Stimulated activated effector memory CD8-positive, alpha-beta T cell treated with anti-CD3 and anti-CD28 coated beads, Interleukin-12 subunit alpha, Interleukin-12 subunit beta, amount 100 ng/mL, for 72 hours (primary cell): ENCODE measurements at regions not wholly inside any gene's neighbourhood (a gene's known extent, or its start where the extent isn't known, plus 50 kb on each side); places are given as distances from the start of the nearest gene placed in this dataset.

Experiments used
- ATAC-seq: fragments of 150-1000 bp; cut with Tn5 transposase; 2 replicates; pipeline ENCODE4 v1.10.0; 2021
- DNase-seq, 2 donors: peaks; one replicate each; pipeline ENCODE4 v3.0.0; 2021 to 2022; ENCODE audit warnings: low spot score in 2 of 2
- H3K27ac Mint-ChIP-seq: one replicate; pipeline ENCODE4 v1.8.0; 2022; ENCODE audit warnings: mild to moderate bottlenecking, mixed read lengths
- H3K36me3 Mint-ChIP-seq: one replicate; pipeline ENCODE4 v1.8.0; 2022; ENCODE audit warnings: mild to moderate bottlenecking, mixed read lengths
- H3K4me1 Mint-ChIP-seq: one replicate; pipeline ENCODE4 v1.8.0; 2022; ENCODE audit warnings: mixed read lengths
- H3K4me3 Mint-ChIP-seq: one replicate; pipeline ENCODE4 v1.8.0; 2022; ENCODE audit warnings: mild to moderate bottlenecking, mixed read lengths
- H3K9me3 Mint-ChIP-seq: one replicate; pipeline ENCODE4 v1.8.0; 2022; ENCODE audit warnings: mixed read lengths

DNA sequence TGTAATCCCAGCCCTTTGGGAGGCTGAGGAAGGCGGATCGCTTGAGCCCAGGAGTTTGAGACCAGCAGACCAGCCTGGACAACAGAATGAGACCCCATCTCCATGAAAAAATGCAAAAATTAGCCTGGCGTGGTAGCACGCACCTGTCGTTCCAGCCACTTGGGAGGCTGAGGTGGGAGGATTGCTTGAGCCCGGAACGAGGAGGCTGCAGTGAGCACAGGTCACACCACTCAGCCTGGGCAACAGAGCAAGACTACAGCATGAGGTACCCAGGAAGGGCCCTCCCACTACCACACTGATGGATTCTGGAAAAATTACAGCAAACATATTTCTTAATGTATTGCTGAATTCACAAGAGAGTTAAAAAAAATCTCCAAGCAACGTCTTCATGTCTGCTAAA, 56.3 kb upstream of the HPCAL1 start:
- Mint-ChIP-seq H3K4me3 (no peak overlapping the region), H3K4me1 (no peaks in the 10 kb centered on the region), H3K36me3 (no peaks in the 10 kb centered on the region), H3K9me3 (peaks cover 11% of the 10 kb centered on the region), H3K27ac (no peak overlapping the region)
- ATAC-seq = no peak
- DNase-seq = no peak

DNA sequence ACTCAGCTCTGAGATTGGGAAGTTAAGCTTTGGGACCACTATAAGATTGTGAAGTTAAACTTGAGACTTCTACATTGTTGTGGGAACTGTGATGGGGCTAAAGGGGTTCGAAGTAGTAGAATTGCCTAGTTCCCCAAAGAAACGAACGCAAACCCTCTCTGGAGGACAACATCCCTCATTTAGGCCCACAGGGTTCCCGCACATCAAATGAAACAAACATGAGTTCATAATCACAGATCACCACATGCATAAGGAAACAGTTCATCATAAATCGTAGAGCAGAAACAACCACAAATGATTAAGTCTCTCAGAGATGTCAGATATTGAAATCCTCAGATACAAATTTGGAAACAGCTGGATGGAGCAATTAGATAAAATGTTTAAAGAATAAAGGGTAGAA, 55.9 kb upstream of the HPCAL1 start:
- H3K9me3 Mint-ChIP-seq = peaks cover 13% of the 10 kb centered on the region
- H3K4me1 Mint-ChIP-seq = no peaks in the 10 kb centered on the region
- ATAC-seq (no peak), DNase-seq (no peak)
- no peak overlapping the region for H3K4me3 Mint-ChIP-seq
- H3K36me3 Mint-ChIP-seq = no peaks in the 10 kb centered on the region
- no peak overlapping the region for H3K27ac Mint-ChIP-seq

DNA sequence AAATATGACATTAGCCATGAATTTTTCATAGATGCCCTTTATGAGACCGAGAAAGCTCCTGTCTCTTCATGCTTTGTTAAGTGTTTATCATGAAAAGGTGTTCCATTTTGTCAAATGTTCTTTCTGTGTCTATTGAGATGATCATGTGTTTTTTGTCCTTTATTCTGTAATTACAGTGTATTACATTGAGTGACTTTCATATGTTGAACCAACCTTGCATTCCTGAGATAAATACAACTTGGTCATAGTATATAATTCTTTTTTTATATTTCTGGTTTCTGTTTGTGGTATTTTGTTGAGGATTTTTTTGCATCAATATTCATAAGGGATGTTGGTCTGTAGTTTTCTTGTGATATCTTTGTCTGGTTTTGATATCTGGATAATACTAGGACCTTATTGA, 52.9 kb upstream of the HPCAL1 start:
- Mint-ChIP-seq H3K9me3 (peaks cover 13% of the 10 kb centered on the region), H3K4me3 (no peak overlapping the region), H3K36me3 (no peaks in the 10 kb centered on the region), H3K4me1 (peaks cover 5% of the 10 kb centered on the region), H3K27ac (no peak overlapping the region)
- DNase-seq (no peak), ATAC-seq (no peak)

DNA sequence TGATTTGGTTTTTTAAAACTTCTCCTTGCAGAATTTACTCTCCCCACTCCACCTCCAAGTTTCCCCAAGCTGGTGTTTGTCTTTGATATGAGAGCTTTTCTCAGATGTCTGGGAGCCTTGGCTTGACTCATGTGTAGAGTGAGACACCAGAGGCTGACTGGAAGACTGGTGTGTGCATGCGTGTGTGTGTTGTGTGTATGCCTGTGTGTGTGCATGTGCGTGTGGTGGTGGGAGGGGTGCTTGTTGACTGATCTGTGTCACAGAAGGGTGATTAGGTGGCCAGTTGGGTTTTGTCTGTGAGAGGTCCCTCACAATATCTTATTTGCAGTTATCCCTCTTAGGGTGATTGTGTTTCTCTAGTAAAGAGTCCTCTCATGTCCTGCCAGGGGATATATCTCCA, 50.5 kb upstream of the HPCAL1 start:
- H3K4me1 Mint-ChIP-seq = peaks cover 5% of the 10 kb centered on the region
- no peaks in the 10 kb centered on the region for H3K36me3 Mint-ChIP-seq
- DNase-seq = no peak
- H3K9me3 Mint-ChIP-seq = peaks cover 13% of the 10 kb centered on the region
- no peak for ATAC-seq
- no peak overlapping the region for H3K4me3 Mint-ChIP-seq
- H3K27ac Mint-ChIP-seq = no peak overlapping the region

DNA sequence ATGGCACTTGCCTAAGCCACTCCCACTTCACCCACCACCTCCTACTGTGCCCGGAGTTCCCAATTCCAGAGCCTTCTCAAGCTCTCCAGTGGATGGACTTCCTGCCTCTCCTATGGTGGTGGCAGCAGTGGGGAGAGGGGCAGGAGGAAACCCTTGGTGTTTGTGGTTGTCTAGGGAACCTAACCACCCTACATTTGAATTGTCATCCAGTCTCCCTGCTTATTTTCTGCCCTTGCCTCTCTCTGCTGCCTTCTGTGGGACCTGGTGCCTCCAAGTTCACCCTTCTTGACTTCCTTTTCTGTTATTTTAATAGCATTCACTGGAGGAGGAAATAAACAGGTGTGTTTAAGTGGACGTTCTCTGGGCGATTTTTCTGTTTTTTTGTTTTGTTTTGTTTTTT, 50.0 kb upstream of the HPCAL1 start:
- Mint-ChIP-seq H3K36me3 (no peaks in the 10 kb centered on the region), H3K4me1 (peaks cover 5% of the 10 kb centered on the region), H3K4me3 (no peak overlapping the region), H3K9me3 (peaks cover 13% of the 10 kb centered on the region), H3K27ac (no peak overlapping the region)
- ATAC-seq = no peak
- no peak for DNase-seq
